Erythroblast (primary cell): ENCODE measurements at regions not wholly inside any gene's neighbourhood (a gene's known extent, or its start where the extent isn't known, plus 50 kb on each side); places are given as distances from the start of the nearest gene placed in this dataset.

Experiments
- GATA1 ChIP-seq: IDR thresholded peaks from 2 replicates; pipeline ENCODE4 v1.6.1; 2011; ENCODE audit warnings: low read depth, mild to moderate bottlenecking, control low read depth, low read length, moderate library complexity
- POLR2A ChIP-seq: IDR thresholded peaks from 2 replicates; pipeline ENCODE4 v1.6.1; 2011; ENCODE audit warnings: mild to moderate bottlenecking, low read length

GRCh38 chr10:78520737-78521430, 487.2 kb downstream of the RPS24 start:
- TF ChIP-seq POLR2A (no peak), GATA1 (no peak)
